Caco-2 (cell line): ENCODE measurements at regions not wholly inside any gene's neighbourhood (a gene's known extent, or its start where the extent isn't known, plus 50 kb on each side); places are given as distances from the start of the nearest gene placed in this dataset.
A peak's percentile ranks its signal among the peaks of the same experiment; 100 is the strongest.
"Not testable (repeated sequence)": the region's sequence is repeated elsewhere in the genome, so short reads cannot be mapped to it uniquely, and the experiment has no call there.

ENCODE experiments used
- BruUV-seq: library from RNA; stranded (reverse); fragments of 400-500 nt; replicated peaks from 2 replicates; lab custom pipeline; 2021; lab: Mats Ljungman, UMichigan
- CTCF ChIA-PET: fragments of 300-600 bp; sonication (Branson Sonifier 250); formaldehyde crosslinking; loops from one replicate; lab custom pipeline; 2022; ENCODE audit warnings: antibody characterized with exemption; lab: Charles Lee
- POLR2A ChIA-PET: fragments of 300-600 bp; sonication (Branson Sonifier 250); formaldehyde crosslinking; loops from one replicate; lab custom pipeline; 2022; ENCODE audit warnings: antibody characterized with exemption; lab: Charles Lee
- DNase-seq, 2 experiments: peaks; one replicate each; pipeline versions ENCODE4 v3.0.0 to v3.0.0-alpha.2; 2020 to 2022
- H3K27me3 ChIP-seq: replicated peaks from 2 replicates; pipeline ENCODE4 v1.6.0; 2011; ENCODE audit warnings: low read length; ENCODE audit not compliant: control insufficient read depth, insufficient read depth
- H3K36me3 ChIP-seq: 2 replicates; pipeline ENCODE4 v1.5.1; 2011; ENCODE audit warnings: low read length; ENCODE audit not compliant: control insufficient read depth, insufficient read depth
- H3K4me1 ChIP-seq: fragments of 250-450 bp; sonication (Bioruptor Pico); 2 replicates; pipeline ENCODE4 v1.5.1; 2020; ENCODE audit warnings: mild to moderate bottlenecking
- H3K4me3 ChIP-seq: 2 replicates; pipeline ENCODE4 v1.5.1; 2011; ENCODE audit warnings: low read depth, mild to moderate bottlenecking, control low read depth, low read length
- H3K9me3 ChIP-seq: fragments of 250-450 bp; sonication (Bioruptor Pico); 2 replicates; pipeline ENCODE4 v1.5.1; 2020; ENCODE audit warnings: mild to moderate bottlenecking, moderate library complexity
- H3K27ac Mint-ChIP-seq: one replicate; pipeline ENCODE4 v1.8.0; 2022; ENCODE audit warnings: mixed read lengths; ENCODE audit not compliant: unreplicated experiment
- H3K27me3 Mint-ChIP-seq: one replicate; pipeline ENCODE4 v1.8.0; 2022; ENCODE audit warnings: mixed read lengths; ENCODE audit not compliant: insufficient read depth, unreplicated experiment
- H3K36me3 Mint-ChIP-seq: one replicate; pipeline ENCODE4 v1.8.0; 2022; ENCODE audit warnings: mild to moderate bottlenecking, mixed read lengths; ENCODE audit not compliant: insufficient read depth, unreplicated experiment
- H3K4me1 Mint-ChIP-seq: one replicate; pipeline ENCODE4 v1.8.0; 2022; ENCODE audit warnings: low read depth, mixed read lengths; ENCODE audit not compliant: unreplicated experiment
- H3K4me3 Mint-ChIP-seq: one replicate; pipeline ENCODE4 v1.8.0; 2022; ENCODE audit warnings: mild to moderate bottlenecking, moderate library complexity, mixed read lengths; ENCODE audit not compliant: unreplicated experiment
- H3K9me3 Mint-ChIP-seq: one replicate; pipeline ENCODE4 v1.8.0; 2022; ENCODE audit warnings: mixed read lengths; ENCODE audit not compliant: unreplicated experiment
- intact Hi-C: fragments of 100-400 bp; cut with micrococcal nuclease; formaldehyde crosslinking; loops from one replicate; pipeline ENCODE4 v1.10.0; 2022; ENCODE audit not compliant: unreplicated experiment
- TF ChIP-seq, protein P1 (sequence below), 2 experiments: fragments of 200-600 bp in 1 of 2; IDR thresholded peaks; 1 replicate in 1 of 2; 2 replicates in 1 of 2; pipeline versions ENCODE4 v1.5.1 to v1.8.0; 2011 to 2022; ENCODE audit warnings: antibody characterized with exemption in 1 of 2, control low read depth in 1 of 2, inconsistent platforms in 1 of 2, low read depth in 1 of 2, low read length in 1 of 2, mild to moderate bottlenecking in 1 of 2, moderate library complexity in 1 of 2; ENCODE audit not compliant: insufficient read depth in 1 of 2, severe bottlenecking in 1 of 2, unreplicated experiment in 1 of 2

- H3K9me3 Mint-ChIP-seq, H3K4me1 ChIP-seq, H3K36me3 Mint-ChIP-seq, BruUV-seq, H3K27me3 Mint-ChIP-seq, H3K27ac Mint-ChIP-seq, H3K4me3 Mint-ChIP-seq, H3K27me3 ChIP-seq, H3K9me3 ChIP-seq, H3K36me3 ChIP-seq, POLR2A ChIA-PET, intact Hi-C loops, H3K4me1 Mint-ChIP-seq, H3K4me3 ChIP-seq: not testable (repeated sequence)
- CTCF ChIA-PET, result interaction anchor here (0.6 kb wide), 2 partner anchors 10 to 261 kb away, joined by 3 to 5 read pairs; partner anchors contain the start of gene METTL14
- DNase-seq, result peak; percentile 47 to 48
- TF ChIP-seq, protein P1, sequence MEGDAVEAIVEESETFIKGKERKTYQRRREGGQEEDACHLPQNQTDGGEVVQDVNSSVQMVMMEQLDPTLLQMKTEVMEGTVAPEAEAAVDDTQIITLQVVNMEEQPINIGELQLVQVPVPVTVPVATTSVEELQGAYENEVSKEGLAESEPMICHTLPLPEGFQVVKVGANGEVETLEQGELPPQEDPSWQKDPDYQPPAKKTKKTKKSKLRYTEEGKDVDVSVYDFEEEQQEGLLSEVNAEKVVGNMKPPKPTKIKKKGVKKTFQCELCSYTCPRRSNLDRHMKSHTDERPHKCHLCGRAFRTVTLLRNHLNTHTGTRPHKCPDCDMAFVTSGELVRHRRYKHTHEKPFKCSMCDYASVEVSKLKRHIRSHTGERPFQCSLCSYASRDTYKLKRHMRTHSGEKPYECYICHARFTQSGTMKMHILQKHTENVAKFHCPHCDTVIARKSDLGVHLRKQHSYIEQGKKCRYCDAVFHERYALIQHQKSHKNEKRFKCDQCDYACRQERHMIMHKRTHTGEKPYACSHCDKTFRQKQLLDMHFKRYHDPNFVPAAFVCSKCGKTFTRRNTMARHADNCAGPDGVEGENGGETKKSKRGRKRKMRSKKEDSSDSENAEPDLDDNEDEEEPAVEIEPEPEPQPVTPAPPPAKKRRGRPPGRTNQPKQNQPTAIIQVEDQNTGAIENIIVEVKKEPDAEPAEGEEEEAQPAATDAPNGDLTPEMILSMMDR (IDR thresholded peaks at IDR 0.05; ENCODE audit: insufficient read depth in 1 of 2, low read depth in 1 of 2, low read length in 1 of 2, severe bottlenecking in 1 of 2, unreplicated experiment in 1 of 2), result peak; percentile 27 to 28
Measured at GRCh38 chr4:118424062-118424461, 71.3 kb upstream of the PRSS12 start.

DNA sequence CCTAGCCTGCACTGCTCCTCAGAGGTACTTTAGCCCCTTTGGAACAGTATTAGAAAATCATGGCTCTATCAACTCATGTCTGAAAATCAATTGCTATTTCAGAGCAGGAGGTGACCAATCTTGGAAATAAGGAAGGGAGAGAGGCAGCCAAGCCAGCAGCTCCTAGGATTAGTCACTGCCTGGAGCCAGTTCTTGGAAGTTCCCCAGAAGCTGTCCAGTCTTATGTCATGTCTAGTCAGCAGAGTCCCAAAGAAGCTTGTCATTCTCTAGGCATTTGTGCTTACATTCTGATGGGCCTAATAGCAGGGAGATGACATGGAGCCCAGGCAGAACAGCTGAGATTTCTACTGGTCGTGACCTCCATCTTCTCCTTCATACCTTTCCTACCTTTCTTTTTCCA is 76.1 kb upstream of the PRSS12 start:
- BruUV-seq, H3K27me3 Mint-ChIP-seq, H3K9me3 ChIP-seq, H3K36me3 Mint-ChIP-seq, H3K9me3 Mint-ChIP-seq, intact Hi-C loops, H3K4me3 ChIP-seq, H3K4me1 Mint-ChIP-seq, H3K36me3 ChIP-seq, H3K27me3 ChIP-seq, POLR2A ChIA-PET, H3K27ac Mint-ChIP-seq, H3K4me1 ChIP-seq, H3K4me3 Mint-ChIP-seq, CTCF ChIA-PET, DNase-seq: not testable (repeated sequence)

- H3K9me3 Mint-ChIP-seq, H3K27me3 Mint-ChIP-seq, H3K27me3 ChIP-seq, CTCF ChIA-PET, H3K27ac Mint-ChIP-seq, POLR2A ChIA-PET, H3K9me3 ChIP-seq, H3K36me3 Mint-ChIP-seq, intact Hi-C loops, H3K4me3 Mint-ChIP-seq, DNase-seq, H3K4me3 ChIP-seq, H3K36me3 ChIP-seq, H3K4me1 ChIP-seq, H3K4me1 Mint-ChIP-seq, BruUV-seq: not testable (repeated sequence)
Measured at GRCh38 chr4:118432359-118432758, 79.6 kb upstream of the PRSS12 start.

GRCh38 chr4:118433612-118434375 is 81.0 kb upstream of the PRSS12 start:
- H3K4me3 ChIP-seq, H3K27ac Mint-ChIP-seq, H3K4me1 Mint-ChIP-seq, H3K4me1 ChIP-seq, H3K36me3 Mint-ChIP-seq, DNase-seq, H3K36me3 ChIP-seq, intact Hi-C loops, H3K27me3 Mint-ChIP-seq, POLR2A ChIA-PET, H3K9me3 ChIP-seq, BruUV-seq, H3K4me3 Mint-ChIP-seq, CTCF ChIA-PET, H3K27me3 ChIP-seq, H3K9me3 Mint-ChIP-seq: not testable (repeated sequence)

GRCh38 chr4:118435415-118435814 is 82.6 kb upstream of the PRSS12 start:
- intact Hi-C loops, H3K4me3 Mint-ChIP-seq, H3K9me3 Mint-ChIP-seq, H3K27me3 Mint-ChIP-seq, H3K4me1 ChIP-seq, H3K27me3 ChIP-seq, DNase-seq, H3K4me3 ChIP-seq, POLR2A ChIA-PET, H3K36me3 Mint-ChIP-seq, H3K4me1 Mint-ChIP-seq, BruUV-seq, H3K36me3 ChIP-seq, CTCF ChIA-PET, H3K27ac Mint-ChIP-seq, H3K9me3 ChIP-seq: not testable (repeated sequence)

DNA sequence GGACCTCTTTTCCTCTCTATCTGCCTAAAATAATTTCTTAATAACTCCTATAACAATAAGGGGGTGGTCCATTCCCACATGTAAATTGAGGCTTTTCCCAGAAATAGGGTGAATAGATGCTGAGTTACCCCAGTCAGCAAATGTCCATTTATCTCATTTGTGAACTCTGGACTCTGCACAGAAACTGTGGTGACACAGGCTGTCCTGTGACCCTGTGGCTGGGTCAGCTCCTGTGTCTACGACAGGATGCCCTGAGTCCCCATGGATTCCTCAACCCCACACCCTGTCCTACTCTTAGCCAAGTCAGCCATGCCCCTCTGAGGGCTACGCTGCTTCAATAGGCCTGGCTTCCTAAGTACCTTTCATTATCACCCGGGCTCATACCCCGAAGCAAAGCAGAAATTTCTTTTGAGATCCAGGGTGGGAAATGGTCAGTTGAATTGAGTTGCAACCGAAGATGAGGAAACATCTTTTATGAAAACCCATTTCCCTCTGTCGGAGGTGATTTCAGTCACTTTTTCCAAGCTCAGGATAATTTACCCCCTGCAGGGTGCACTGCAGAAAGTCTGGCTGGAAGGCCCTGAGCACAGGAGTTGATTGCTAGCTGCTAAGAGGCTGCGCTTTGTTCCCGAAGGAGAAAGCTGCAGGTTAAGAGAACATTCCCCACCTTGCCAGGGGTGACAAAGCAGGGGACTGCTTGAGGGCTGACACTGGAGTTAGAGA is 89.5 kb upstream of the PRSS12 start:
- H3K27ac Mint-ChIP-seq, BruUV-seq, H3K4me1 ChIP-seq, H3K4me1 Mint-ChIP-seq, H3K9me3 Mint-ChIP-seq, H3K4me3 Mint-ChIP-seq, H3K36me3 ChIP-seq, POLR2A ChIA-PET, H3K9me3 ChIP-seq, H3K4me3 ChIP-seq, H3K27me3 ChIP-seq, DNase-seq, CTCF ChIA-PET, intact Hi-C loops, H3K36me3 Mint-ChIP-seq, H3K27me3 Mint-ChIP-seq: not testable (repeated sequence)
